ENCODE measurements at regions not wholly inside any gene's neighbourhood (a gene's known extent, or its start where the extent isn't known, plus 50 kb on each side); places are given as distances from the start of the nearest gene placed in this dataset.

GRCh38 chr5:124061068-124061430 lies 549.1 kb downstream of the CSNK1G3 start:
- Histone ChIP-seq H2BK12ac (ENCODE audit: low read depth, low read length) (no peak overlapping the region), H3K27me3 (replicated peaks in 1 of 4; ENCODE audit: control insufficient read depth in 3 of 4, extremely low read depth in 1 of 4, insufficient read depth in 3 of 4, low read length in 3 of 4) (0 out of 7 replicates have a peak, but pooled peaks cover 0 to 2% (median 0%) of the 10 kb centered on the region in 4 experiments), H3K23me2 (ENCODE audit: low read depth, low read length) (no peaks in the 10 kb centered on the region), H3K4me1 (replicated peaks in 1 of 4; ENCODE audit: control insufficient read depth in 3 of 4, insufficient read depth in 4 of 4, low read length in 3 of 4) (no peaks in the 10 kb centered on the region), H4K8ac (ENCODE audit: extremely low read depth, insufficient read depth, low read length) (no peak overlapping the region), H3K9ac (replicated peaks in 1 of 4; ENCODE audit: extremely low read depth in 1 of 4, low read depth in 3 of 4, low read length in 3 of 4) (no peak overlapping the region), H4K5ac (ENCODE audit: insufficient read length, low read depth, low read length) (no peak overlapping the region), H2AFZ (ENCODE audit: low read length) (no peak overlapping the region), H3K4me2 (ENCODE audit: insufficient read depth in 1 of 2, low read depth in 2 of 2, low read length in 2 of 2) (no peak overlapping the region), H3K14ac (ENCODE audit: insufficient read length) (no peak overlapping the region), H4K91ac (replicated peaks; ENCODE audit: insufficient read length, low read length) (no peak overlapping the region), H4K20me1 (replicated peaks in 1 of 2; ENCODE audit: control insufficient read depth in 1 of 2, insufficient read depth in 2 of 2, low read length in 2 of 2) (no peaks in the 10 kb centered on the region), H3K79me2 (ENCODE audit: control insufficient read depth in 1 of 2, insufficient read depth in 2 of 2, low read length in 2 of 2) (no peaks in the 10 kb centered on the region), H3K56ac (replicated peaks; ENCODE audit: insufficient read length, low read depth, low read length) (no peak overlapping the region), H3K79me1 (ENCODE audit: low read depth, low read length) (no peaks in the 10 kb centered on the region), H3K4ac (replicated peaks; ENCODE audit: insufficient read length, low read depth, low read length) (no peak overlapping the region), H2BK15ac (ENCODE audit: low read length) (no peak overlapping the region), H2BK5ac (ENCODE audit: low read depth, low read length) (no peak overlapping the region), H3K18ac (ENCODE audit: extremely low read depth, low read length) (no peak overlapping the region), H3K27ac (ENCODE audit: low read depth, low read length) (no peak overlapping the region), H2BK120ac (replicated peaks; ENCODE audit: low read depth, low read length) (no peak overlapping the region), H3K9me3 (ENCODE audit: insufficient read depth in 2 of 2, low read depth in 1 of 2, low read length in 1 of 2) (no peaks in the 10 kb centered on the region), H3K23ac (ENCODE audit: insufficient read length) (no peak overlapping the region), H3K36me3 (ENCODE audit: control insufficient read depth in 2 of 4, insufficient read depth in 4 of 4, low read length in 3 of 4) (no peaks in the 10 kb centered on the region), H2BK20ac (ENCODE audit: low read length) (no peak overlapping the region), H3K4me3 (ENCODE audit: extremely low read depth in 1 of 4, insufficient read depth in 2 of 4, low read depth in 3 of 4, low read length in 4 of 4) (no peak overlapping the region), H2AK5ac (ENCODE audit: low read depth, low read length) (no peak overlapping the region)
- TF ChIP-seq EZH2 (IDR thresholded peaks at IDR 0.05; ENCODE audit: low read depth, low read length, severe bottlenecking) = no peak
- no peak for TF ChIP-seq EP300 (IDR thresholded peaks at IDR 0.05; ENCODE audit: borderline replicate concordance in 1 of 2, low read depth in 2 of 2, low read length in 2 of 2)
- TF ChIP-seq NRF1 (IDR thresholded peaks at IDR 0.05; ENCODE audit: low read depth, low read length) = no peak
- TF ChIP-seq POLR2A (IDR thresholded peaks at IDR 0.05; ENCODE audit: control extremely low read depth in 1 of 2, low read depth in 2 of 2, low read length in 2 of 2) = no peak
- no peak for TF ChIP-seq ASH2L (IDR thresholded peaks at IDR 0.05; ENCODE audit: low read length)
- no peak for TF ChIP-seq CHD2 (IDR thresholded peaks at IDR 0.05; ENCODE audit: low read length)
- CTCF ChIA-PET (ENCODE audit: partially characterized antibody) = no interaction called here
- WGBS, 2 experiments (ENCODE audit: extremely low coverage in 1 of 2, insufficient coverage in 1 of 2, insufficient read length in 1 of 2, insufficient replicate concordance in 2 of 2, low coverage in 1 of 2, low lambda C conversion rate in 2 of 2, missing lambda C conversion rate in 1 of 2) = 91% methylated on average over 4 of the region's 4 CpGs; no CpG with 5 or more reads in 1 of the 2 experiments
- no peak for FAIRE-seq
- POLR2A ChIA-PET (ENCODE audit: partially characterized antibody) = no interaction called here
- no peak for DNase-seq (ENCODE audit: low read depth in 1 of 2, low spot score in 2 of 2)

Measured in H1 (cell line).